BJ (cell line): ENCODE measurements at regions not wholly inside any gene's neighbourhood (a gene's known extent, or its start where the extent isn't known, plus 50 kb on each side); places are given as distances from the start of the nearest gene placed in this dataset.

Source experiments
- CTCF ChIA-PET: fragments of 350-600 bp; formaldehyde crosslinking; extraction: SDS; loops from one replicate; lab custom pipeline; 2021; ENCODE audit warnings: antibody characterized with exemption, inconsistent platforms; lab: Yijun Ruan, JAX
- POLR2A ChIA-PET: fragments of 300-600 bp; sonication (Branson Sonifier 250); formaldehyde crosslinking; extraction: SDS; loops from one replicate; lab custom pipeline; 2021; ENCODE audit warnings: antibody characterized with exemption; lab: Charles Lee
- DNase-seq: peaks from one replicate; pipeline ENCODE4 v3.0.0-alpha.2; 2011; ENCODE audit warnings: low read depth
- H3K27me3 ChIP-seq: 2 replicates; pipeline ENCODE4 v1.6.0; 2011; ENCODE audit warnings: low read length; ENCODE audit not compliant: control insufficient read depth, insufficient read depth
- H3K36me3 ChIP-seq: 2 replicates; pipeline ENCODE4 v1.5.1; 2011; ENCODE audit warnings: low read length; ENCODE audit not compliant: control insufficient read depth, insufficient read depth
- H3K4me3 ChIP-seq: 2 replicates; pipeline ENCODE4 v1.5.1; 2011; ENCODE audit warnings: low read depth, mild to moderate bottlenecking, control low read depth, low read length
- CTCF ChIP-seq: IDR thresholded peaks from 2 replicates; pipeline ENCODE4 v1.5.1; 2011; ENCODE audit warnings: low read depth, mild to moderate bottlenecking, control low read depth, inconsistent platforms, low read length, moderate library complexity; ENCODE audit not compliant: insufficient read depth

DNA sequence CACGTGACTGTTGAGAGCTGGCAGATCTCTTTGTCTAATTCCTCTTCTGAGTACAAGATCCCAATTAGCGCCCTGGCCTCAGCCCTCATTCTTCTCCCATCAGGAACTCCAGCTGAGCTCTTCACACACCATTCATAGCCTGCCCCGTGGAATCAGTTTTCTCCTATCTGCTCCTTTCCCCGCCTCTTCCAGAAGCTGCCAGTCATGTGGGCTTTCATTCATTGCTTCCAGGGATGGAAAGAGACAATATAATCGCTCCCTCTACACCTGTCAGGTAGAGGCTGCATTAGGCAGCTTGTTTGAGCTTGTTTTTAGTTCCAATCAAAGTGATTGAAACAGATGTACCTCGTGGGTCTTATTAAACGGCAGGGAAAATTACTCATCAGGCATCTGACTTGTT is 515.8 kb downstream of the TYW1 start:
- no peak for TF ChIP-seq CTCF
- no peak overlapping the region for H3K4me3 ChIP-seq
- no peaks in the 10 kb centered on the region for H3K27me3 ChIP-seq
- no peaks in the 10 kb centered on the region for H3K36me3 ChIP-seq
- ChIA-PET POLR2A (no interaction called here), CTCF (no interaction called here)
- DNase-seq = no peak

DNA sequence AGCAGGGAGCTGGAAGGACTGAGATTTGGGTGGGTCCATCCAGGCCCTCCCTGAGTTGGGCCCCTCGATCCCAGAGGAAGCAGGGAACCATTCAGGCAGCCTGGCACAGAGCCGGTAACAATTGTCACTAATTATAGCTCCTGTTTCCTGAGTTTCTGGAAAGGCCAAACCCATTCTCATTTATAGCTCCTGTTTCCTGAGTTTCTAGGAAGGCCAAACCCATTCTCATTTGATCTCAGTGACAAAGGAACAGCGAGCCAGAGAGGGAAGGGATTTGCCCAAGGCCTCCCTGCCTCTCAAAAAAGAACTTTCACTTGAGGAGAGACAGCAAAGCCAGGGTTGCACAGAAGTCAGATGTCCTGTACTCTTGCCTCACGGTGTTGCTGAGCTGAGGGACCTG is 521.9 kb downstream of the TYW1 start:
- H3K27me3 ChIP-seq = no peaks in the 10 kb centered on the region
- H3K4me3 ChIP-seq = no peak overlapping the region
- ChIA-PET POLR2A (no interaction called here), CTCF (no interaction called here)
- no peaks in the 10 kb centered on the region for H3K36me3 ChIP-seq
- no peak for TF ChIP-seq CTCF
- DNase-seq = no peak

- TF ChIP-seq CTCF = no peak
- DNase-seq = no peak
- POLR2A ChIA-PET = no interaction called here
These were observed 522.5 kb downstream of the TYW1 start for GRCh38 chr7:67519171-67519570.

GRCh38 chr7:67522504-67522903 is 525.9 kb downstream of the TYW1 start:
- H3K4me3 ChIP-seq = no peak overlapping the region
- H3K27me3 ChIP-seq = no peaks in the 10 kb centered on the region
- no peak for TF ChIP-seq CTCF
- H3K36me3 ChIP-seq = no peaks in the 10 kb centered on the region
- DNase-seq = no peak
- ChIA-PET POLR2A (no interaction called here), CTCF (interaction anchor here (1.3 kb wide), 1 partner anchor 11 kb away, joined by 3 read pairs; no protein-coding TSS in a partner anchor)

More at GRCh38 chr7:67519171-67519570, 522.5 kb downstream of the TYW1 start:
- CTCF ChIA-PET = no interaction called here
- Histone ChIP-seq H3K4me3 (no peak overlapping the region), H3K27me3 (no peaks in the 10 kb centered on the region), H3K36me3 (no peaks in the 10 kb centered on the region)

DNA sequence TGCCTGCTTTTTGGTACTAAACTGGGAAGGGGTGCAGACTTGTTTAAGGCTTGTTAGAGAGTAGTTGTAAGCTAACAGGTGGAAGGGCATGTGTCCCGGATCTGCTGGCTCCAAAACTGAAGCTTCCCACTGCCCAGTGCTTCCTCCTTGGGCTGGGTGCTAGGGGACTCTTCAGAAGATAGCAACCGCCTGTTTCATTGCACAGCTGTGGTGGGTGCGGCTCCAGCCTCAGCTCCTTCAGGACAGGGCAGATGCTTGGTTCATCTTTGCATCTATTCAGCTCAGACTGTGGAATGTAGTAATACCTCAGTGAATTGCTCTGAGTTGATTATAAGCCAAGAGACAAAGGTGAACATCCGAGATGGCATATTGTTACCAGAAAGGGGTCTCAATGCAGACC is 527.1 kb downstream of the TYW1 start:
- POLR2A ChIA-PET = no interaction called here
- CTCF ChIA-PET = no interaction called here

More for the DNA sequence above, 527.1 kb downstream of the TYW1 start:
- Histone ChIP-seq H3K4me3 (no peak overlapping the region), H3K27me3 (no peaks in the 10 kb centered on the region), H3K36me3 (no peaks in the 10 kb centered on the region)
- TF ChIP-seq CTCF = no peak
- DNase-seq = no peak
